ENCODE measurements at regions not wholly inside any gene's neighbourhood (a gene's known extent, or its start where the extent isn't known, plus 50 kb on each side); places are given as distances from the start of the nearest gene placed in this dataset.
"Not testable (repeated sequence)": the region's sequence is repeated elsewhere in the genome, so short reads cannot be mapped to it uniquely, and the experiment has no call there.

- no peak for DNase-seq
These were observed 76.8 kb upstream of the RTL6 start for GRCh38 chr22:44574640-44575380.

GRCh38 chr22:44574057-44574639, 76.1 kb upstream of the RTL6 start:
- DNase-seq, result no peak

GRCh38 chr22:44573451-44573850, 75.4 kb upstream of the RTL6 start:
- no peak for DNase-seq

- DNase-seq, result no peak
These were observed 74.6 kb upstream of the RTL6 start for GRCh38 chr22:44572414-44573207.

GRCh38 chr22:44571566-44572413, 73.8 kb upstream of the RTL6 start:
- no peak for DNase-seq

GRCh38 chr22:44570476-44571445, 72.7 kb upstream of the RTL6 start:
- DNase-seq, result no peak

- no peak for DNase-seq
These were observed 71.5 kb upstream of the RTL6 start for GRCh38 chr22:44569561-44569991.

GRCh38 chr22:44567846-44568493, 69.9 kb upstream of the RTL6 start:
- peak; percentile 32 for DNase-seq

- DNase-seq, result not testable (repeated sequence)
These were observed 69.4 kb upstream of the RTL6 start for GRCh38 chr22:44567378-44567841.

GRCh38 chr22:44566911-44567310, 68.9 kb upstream of the RTL6 start:
- no peak for DNase-seq

- DNase-seq, result not testable (repeated sequence)
These were observed 64.6 kb upstream of the RTL6 start for GRCh38 chr22:44562651-44563050.

- no peak for DNase-seq
These were observed 63.3 kb upstream of the RTL6 start for GRCh38 chr22:44561139-44561840.

GRCh38 chr22:44558671-44559070, 60.6 kb upstream of the RTL6 start:
- not testable (repeated sequence) for DNase-seq

- DNase-seq, result not testable (repeated sequence)
These were observed 59.8 kb upstream of the RTL6 start for GRCh38 chr22:44557872-44558271.

GRCh38 chr22:44557064-44557748, 59.2 kb upstream of the RTL6 start:
- DNase-seq, result no peak

- DNase-seq, result no peak
These were observed 57.6 kb upstream of the RTL6 start for GRCh38 chr22:44555597-44555996.

- no peak for DNase-seq
These were observed 57.0 kb upstream of the RTL6 start for GRCh38 chr22:44555046-44555445.

- no peak for DNase-seq
These were observed 56.4 kb upstream of the RTL6 start for GRCh38 chr22:44554411-44554810.

- DNase-seq, result no peak
These were observed 52.9 kb upstream of the RTL6 start for GRCh38 chr22:44550711-44551491.

Measured in NCI-H774 (cell line).